KMS-11 (cell line): ENCODE measurements at regions not wholly inside any gene's neighbourhood (a gene's known extent, or its start where the extent isn't known, plus 50 kb on each side); places are given as distances from the start of the nearest gene placed in this dataset.

Source experiments
- H2AFZ ChIP-seq: fragments of 200-600 bp; sonication (generic); 2 replicates; pipeline ENCODE4 v1.6.1; 2016; ENCODE audit warnings: antibody characterized with exemption, mixed run types, low read depth
- H3K27ac ChIP-seq: fragments of 200-600 bp; sonication (generic); 2 replicates; pipeline ENCODE4 v1.6.1; 2016; ENCODE audit warnings: mild to moderate bottlenecking, mixed run types
- H3K27me3 ChIP-seq: fragments of 200-600 bp; sonication (generic); 2 replicates; pipeline ENCODE4 v1.6.1; 2017; ENCODE audit warnings: mild to moderate bottlenecking, low read depth, mixed run types, moderate library complexity; ENCODE audit not compliant: insufficient read depth
- H3K36me3 ChIP-seq: fragments of 200-600 bp; sonication (generic); 2 replicates; pipeline ENCODE4 v1.6.1; 2017; ENCODE audit warnings: mild to moderate bottlenecking, mixed run types; ENCODE audit not compliant: insufficient read depth
- H3K4me1 ChIP-seq: fragments of 200-600 bp; sonication (generic); 2 replicates; pipeline ENCODE4 v1.6.1; 2016; ENCODE audit warnings: mild to moderate bottlenecking, low read depth, mixed run types; ENCODE audit not compliant: poor library complexity, severe bottlenecking
- H3K4me2 ChIP-seq: fragments of 200-600 bp; sonication (generic); 2 replicates; pipeline ENCODE4 v1.7.0; 2016; ENCODE audit warnings: mild to moderate bottlenecking, mixed run types
- H3K4me3 ChIP-seq: fragments of 200-600 bp; sonication (generic); IDR thresholded peaks from 2 replicates; pipeline ENCODE4 v1.6.1; 2017; ENCODE audit warnings: low read depth, low read length, mixed read lengths; ENCODE audit not compliant: insufficient read depth
- H3K79me2 ChIP-seq: fragments of 200-600 bp; sonication (generic); 2 replicates; pipeline ENCODE4 v1.6.1; 2016; ENCODE audit warnings: low read depth, mixed run types; ENCODE audit not compliant: insufficient read depth
- H3K9ac ChIP-seq: fragments of 200-600 bp; sonication (generic); 2 replicates; pipeline ENCODE4 v1.6.1; 2016; ENCODE audit warnings: mild to moderate bottlenecking, mixed run types
- H4K20me1 ChIP-seq: fragments of 200-600 bp; sonication (generic); 2 replicates; pipeline ENCODE4 v1.6.1; 2016; ENCODE audit warnings: mild to moderate bottlenecking, mixed run types; ENCODE audit not compliant: insufficient read depth
- CTCF ChIP-seq: fragments of 200-600 bp; sonication (generic); conservative IDR thresholded peaks from 2 replicates; pipeline ENCODE4 v1.6.1; 2017; ENCODE audit warnings: low read depth, mild to moderate bottlenecking, antibody characterized with exemption, low read length, moderate library complexity, mixed read lengths

GRCh38 chrX:20884565-20884964 lies 489.7 kb upstream of the CNKSR2 start:
- H3K27ac ChIP-seq = peak overlapping the region; percentile 24; the same call in 1 of the 2 replicates
- H3K4me3 ChIP-seq = no peak overlapping the region
- H3K27me3 ChIP-seq = no peaks in the 10 kb centered on the region
- H3K36me3 ChIP-seq = no peaks in the 10 kb centered on the region
- no peaks in the 10 kb centered on the region for H3K79me2 ChIP-seq
- H3K4me2 ChIP-seq = peak overlapping the region; percentile 36; the same call in 1 of the 2 replicates
- H4K20me1 ChIP-seq = no peaks in the 10 kb centered on the region
- peak overlapping the region; percentile 10; the same call in 1 of the 2 replicates for H2AFZ ChIP-seq
- H3K9ac ChIP-seq = no peak overlapping the region
- peaks cover 18% of the 10 kb centered on the region for H3K4me1 ChIP-seq
- no peak for TF ChIP-seq CTCF

- no peaks in the 10 kb centered on the region for H3K4me1 ChIP-seq
- no peak overlapping the region for H3K9ac ChIP-seq
- H3K4me3 ChIP-seq = no peak overlapping the region
- no peaks in the 10 kb centered on the region for H3K27me3 ChIP-seq
- H2AFZ ChIP-seq = no peak overlapping the region
- no peak overlapping the region for H3K27ac ChIP-seq
- TF ChIP-seq CTCF = no peak
- H3K79me2 ChIP-seq = no peaks in the 10 kb centered on the region
- no peaks in the 10 kb centered on the region for H4K20me1 ChIP-seq
- H3K36me3 ChIP-seq = no peaks in the 10 kb centered on the region
- H3K4me2 ChIP-seq = no peak overlapping the region
Observed at GRCh38 chrX:20863649-20864048, 510.6 kb upstream of the CNKSR2 start.

GRCh38 chrX:20861113-20861512 lies 513.1 kb upstream of the CNKSR2 start:
- H3K79me2 ChIP-seq = no peaks in the 10 kb centered on the region
- H4K20me1 ChIP-seq = no peaks in the 10 kb centered on the region
- H3K4me3 ChIP-seq = no peak overlapping the region
- H3K27ac ChIP-seq = no peak overlapping the region
- no peaks in the 10 kb centered on the region for H3K36me3 ChIP-seq
- no peaks in the 10 kb centered on the region for H3K4me1 ChIP-seq
- H3K4me2 ChIP-seq = no peak overlapping the region
- H3K27me3 ChIP-seq = no peaks in the 10 kb centered on the region
- H2AFZ ChIP-seq = no peak overlapping the region
- H3K9ac ChIP-seq = no peak overlapping the region
- no peak for TF ChIP-seq CTCF

GRCh38 chrX:20857746-20858145 lies 516.5 kb upstream of the CNKSR2 start:
- Histone ChIP-seq H3K27me3 (no peaks in the 10 kb centered on the region), H3K4me2 (no peak overlapping the region), H2AFZ (no peak overlapping the region), H3K79me2 (no peaks in the 10 kb centered on the region), H4K20me1 (no peaks in the 10 kb centered on the region), H3K36me3 (no peaks in the 10 kb centered on the region), H3K9ac (no peak overlapping the region), H3K27ac (no peak overlapping the region), H3K4me1 (no peaks in the 10 kb centered on the region), H3K4me3 (no peak overlapping the region)
- TF ChIP-seq CTCF = no peak
